Astrocyte of the hippocampus (primary cell): ENCODE measurements at regions not wholly inside any gene's neighbourhood (a gene's known extent, or its start where the extent isn't known, plus 50 kb on each side); places are given as distances from the start of the nearest gene placed in this dataset.
"Not testable (repeated sequence)": the region's sequence is repeated elsewhere in the genome, so short reads cannot be mapped to it uniquely, and the experiment has no call there.

Source experiments
- DNase-seq: peaks from one replicate; pipeline ENCODE4 v3.0.0; 2011; ENCODE audit warnings: low read depth, low spot score

DNA sequence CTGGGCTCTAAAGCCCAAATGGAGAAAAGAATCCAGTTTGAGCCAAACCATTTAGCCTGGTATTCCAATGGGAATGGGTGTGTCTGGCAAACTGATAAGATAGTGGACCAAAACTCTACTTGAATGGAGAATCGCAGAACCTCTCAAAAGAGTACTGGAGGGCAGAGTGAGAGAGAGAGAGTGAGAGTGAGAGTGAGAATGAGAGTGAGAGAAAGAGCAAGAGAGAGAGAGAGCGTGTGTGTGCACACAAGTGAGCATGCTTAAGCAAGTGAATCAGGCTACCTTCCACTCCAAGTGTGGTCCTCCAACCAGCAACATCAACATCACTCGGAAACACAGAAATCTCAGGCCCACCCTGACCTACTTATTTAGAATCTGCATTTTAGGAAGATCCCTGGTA is 58.8 kb downstream of the UQCRFS1 start:
- no peak for DNase-seq

GRCh38 chr19:29145756-29146155 is 67.2 kb downstream of the UQCRFS1 start:
- no peak for DNase-seq

DNA sequence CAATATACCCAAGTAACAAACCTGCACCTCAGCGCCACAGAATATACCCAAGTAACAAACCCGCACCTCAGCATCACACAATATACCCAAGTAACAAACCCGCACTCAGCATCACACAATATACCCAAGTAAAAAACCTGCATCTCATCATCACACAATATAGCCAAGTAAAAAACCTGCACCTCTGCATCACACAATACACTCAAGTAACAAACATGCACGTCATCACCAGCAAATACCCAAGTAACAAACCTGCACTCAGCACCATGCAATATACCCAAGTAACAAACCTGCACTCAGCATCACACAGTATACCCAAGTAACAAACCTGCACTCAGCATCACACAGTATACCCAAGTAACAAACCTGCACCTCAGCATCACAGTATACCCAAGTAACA is 69.8 kb downstream of the UQCRFS1 start:
- no peak for DNase-seq

- no peak for DNase-seq
These were observed 73.7 kb downstream of the UQCRFS1 start for GRCh38 chr19:29139227-29139626.

DNA sequence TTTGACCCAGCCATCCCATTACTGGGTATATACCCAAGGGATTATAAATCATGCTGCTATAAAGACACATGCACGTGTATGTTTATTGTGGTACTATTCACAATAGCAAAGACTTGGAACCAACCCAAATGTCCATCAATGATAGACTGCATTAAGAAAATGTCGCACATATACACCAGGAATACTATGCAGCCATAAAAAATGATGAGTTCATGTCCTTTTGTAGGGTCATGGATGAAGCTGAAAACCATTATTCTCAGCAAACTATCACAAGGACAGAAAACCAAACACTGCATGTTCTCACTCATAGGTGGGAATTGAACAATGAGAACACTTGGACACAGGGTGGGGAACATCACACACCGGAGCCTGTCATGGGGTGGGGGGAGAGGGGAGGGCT is 74.7 kb downstream of the UQCRFS1 start:
- not testable (repeated sequence) for DNase-seq

- DNase-seq: no peak
These were observed 81.5 kb downstream of the UQCRFS1 start for GRCh38 chr19:29131456-29131855.

DNA sequence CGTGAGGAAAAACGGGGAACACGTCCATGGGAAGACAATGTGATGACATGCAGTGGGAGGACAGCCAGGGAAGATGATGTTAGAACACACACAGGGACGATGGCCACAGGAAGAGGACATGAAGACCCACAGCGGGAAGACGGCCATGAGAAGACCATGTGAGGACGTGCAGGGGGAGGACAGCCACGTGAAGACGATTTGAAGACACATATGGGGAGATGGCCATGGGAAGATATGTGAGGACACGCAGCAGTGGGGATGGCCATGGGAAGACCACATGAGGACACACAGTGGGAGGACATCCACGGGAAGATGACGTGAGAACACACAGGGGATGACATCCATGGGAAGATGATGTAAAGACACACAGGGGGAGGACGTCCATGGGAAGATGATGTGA is 83.8 kb downstream of the UQCRFS1 start:
- no peak for DNase-seq

GRCh38 chr19:29128203-29128602 is 84.7 kb downstream of the UQCRFS1 start:
- DNase-seq: no peak

DNA sequence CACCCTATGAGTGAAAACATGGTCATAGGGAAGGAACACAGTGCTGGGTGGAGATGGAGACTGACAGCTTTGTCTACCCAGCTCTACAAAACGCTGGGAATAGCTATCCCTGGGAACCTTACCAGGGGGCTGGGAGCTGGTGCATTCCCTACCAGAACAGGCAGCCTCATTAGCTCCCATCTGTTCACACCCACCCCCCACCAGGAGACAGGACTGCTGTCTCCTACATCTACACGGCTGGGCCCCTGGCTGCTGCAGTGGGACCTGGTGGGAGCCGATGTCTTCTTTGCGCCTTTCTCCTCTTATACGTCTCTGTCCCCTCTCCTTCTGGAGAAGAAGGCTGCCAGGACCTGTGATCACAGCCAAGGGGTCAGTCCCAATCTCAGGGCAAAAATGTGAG is 90.8 kb downstream of the UQCRFS1 start:
- DNase-seq: no peak

- DNase-seq: no peak
These were observed 91.3 kb downstream of the UQCRFS1 start for GRCh38 chr19:29121684-29122083.

GRCh38 chr19:29120466-29120865 is 92.5 kb downstream of the UQCRFS1 start:
- no peak for DNase-seq

DNA sequence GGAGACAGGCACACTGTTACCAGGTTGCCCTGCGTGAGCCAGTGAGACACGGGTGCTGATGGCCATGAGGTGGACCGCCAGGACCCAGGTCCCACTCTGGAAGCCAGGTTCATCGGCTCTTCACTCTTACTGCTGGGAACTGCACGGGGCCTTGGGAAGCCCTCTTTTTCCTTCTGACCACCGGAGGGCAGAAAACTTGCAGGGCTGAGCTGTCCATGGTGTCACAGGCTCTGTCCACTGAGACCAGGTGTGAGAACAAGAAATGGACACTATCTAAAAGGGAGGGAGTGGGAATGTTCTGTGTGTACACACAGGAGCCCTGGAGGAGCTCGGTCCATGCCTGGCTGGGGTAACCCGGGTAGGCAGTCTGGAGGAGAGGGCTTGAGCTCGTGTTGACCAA is 93.4 kb downstream of the UQCRFS1 start:
- no peak for DNase-seq

GRCh38 chr19:29118389-29118788 is 94.6 kb downstream of the UQCRFS1 start:
- no peak for DNase-seq

- no peak for DNase-seq
These were observed 95.0 kb downstream of the UQCRFS1 start for GRCh38 chr19:29117926-29118325.

GRCh38 chr19:29115181-29115580 is 97.8 kb downstream of the UQCRFS1 start:
- no peak for DNase-seq

GRCh38 chr19:29113838-29114237 is 99.1 kb downstream of the UQCRFS1 start:
- no peak for DNase-seq

DNA sequence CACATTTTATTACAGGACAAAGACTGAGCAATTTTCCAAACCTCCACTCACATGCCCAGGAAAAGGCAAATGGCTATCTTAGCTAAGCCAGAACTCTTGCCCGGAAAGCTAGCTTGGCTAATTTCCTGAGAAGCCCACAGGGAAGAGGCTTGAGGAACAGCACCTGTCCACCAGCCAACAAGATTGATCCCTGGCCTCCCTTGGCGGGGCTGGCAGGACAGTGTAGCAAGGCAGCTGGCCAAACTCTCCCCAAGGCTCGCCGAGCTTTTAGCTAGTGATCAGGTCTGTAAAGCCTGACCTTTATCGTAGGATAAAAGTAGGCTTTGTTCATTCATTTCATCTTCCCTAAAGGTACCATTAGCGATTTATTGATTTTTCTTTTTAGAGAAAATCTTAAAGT is 101.4 kb downstream of the UQCRFS1 start:
- DNase-seq: no peak

GRCh38 chr19:29107831-29108230 is 105.1 kb downstream of the UQCRFS1 start:
- DNase-seq: no peak

- no peak for DNase-seq
These were observed 106.5 kb downstream of the UQCRFS1 start for GRCh38 chr19:29106346-29106885.

GRCh38 chr19:29105629-29106292 is 107.2 kb downstream of the UQCRFS1 start:
- no peak for DNase-seq

DNA sequence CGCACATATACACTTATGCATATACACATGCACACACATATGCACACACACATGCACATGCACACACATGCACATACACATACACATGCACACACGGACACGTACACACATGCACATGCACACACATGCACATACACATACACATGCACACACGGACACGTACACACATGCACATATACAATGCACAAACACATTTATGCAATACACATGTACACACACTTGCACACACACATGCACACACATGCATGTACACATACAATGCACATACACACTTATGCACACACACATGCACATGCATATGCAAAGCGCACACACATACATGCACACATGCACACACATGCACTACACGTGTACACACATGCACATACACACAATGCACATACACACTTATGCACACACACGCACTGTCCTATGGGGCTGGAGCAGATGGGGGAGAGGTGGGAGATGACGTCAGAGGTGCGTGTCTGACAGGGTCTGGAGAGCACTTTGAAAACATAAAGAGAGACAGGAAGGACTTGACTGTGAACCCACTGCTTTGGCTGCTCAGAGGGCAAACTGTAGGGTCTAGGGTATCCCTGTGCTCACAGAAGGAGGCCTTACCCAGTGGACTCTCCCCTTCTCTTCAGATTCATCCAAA is 108.2 kb downstream of the UQCRFS1 start:
- DNase-seq: no peak

DNA sequence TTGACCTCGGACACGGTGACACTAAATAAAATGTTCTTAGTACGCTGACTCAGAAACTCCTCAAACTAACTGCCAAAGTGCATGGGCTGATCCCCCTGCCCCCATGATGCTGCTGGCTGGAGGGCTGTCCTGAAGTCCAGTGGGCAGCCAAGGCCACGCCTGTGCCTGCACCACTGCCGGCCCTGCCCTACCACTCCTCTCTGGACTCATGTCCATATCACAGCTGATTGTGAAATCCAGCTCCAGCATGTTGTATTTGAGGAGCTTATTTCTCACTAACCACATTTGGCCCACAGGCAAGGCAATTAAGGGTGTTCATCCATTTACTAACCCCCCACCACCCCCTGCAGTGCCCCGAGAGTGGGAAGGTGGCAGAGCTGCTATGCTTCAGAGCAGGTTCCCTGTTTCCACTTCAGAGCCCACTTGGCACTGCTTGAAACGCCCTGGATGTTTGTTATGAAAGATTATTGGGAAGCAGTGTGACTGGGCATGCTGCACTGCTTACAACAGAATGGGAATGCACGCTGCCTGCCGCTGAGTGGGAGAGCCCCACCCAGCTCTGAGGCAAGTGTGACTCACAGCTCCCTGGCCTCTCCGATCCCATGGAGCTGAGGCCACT is 114.0 kb downstream of the UQCRFS1 start:
- DNase-seq: peak; percentile 39

DNA sequence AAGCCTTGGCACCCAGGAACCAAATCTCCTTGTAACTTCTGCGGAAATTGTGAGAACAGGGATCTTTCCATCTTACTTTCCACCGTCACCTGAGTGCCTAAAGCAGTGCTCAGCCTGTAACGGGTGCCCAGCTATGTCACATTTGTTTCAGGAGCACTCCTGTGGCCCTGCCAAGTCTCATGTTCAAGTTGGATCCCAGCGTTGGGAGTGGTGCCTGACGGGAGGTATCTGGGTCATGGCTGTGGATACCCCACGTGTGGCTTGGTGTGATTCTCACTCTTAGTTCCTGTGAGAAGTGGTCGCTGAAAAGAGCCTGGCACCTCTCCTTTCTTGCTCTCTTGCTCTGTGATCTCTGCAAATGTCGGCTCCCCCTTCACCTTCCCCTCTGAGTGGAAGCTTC is 114.9 kb downstream of the UQCRFS1 start:
- no peak for DNase-seq
